ENCODE measurements at regions not wholly inside any gene's neighbourhood (a gene's known extent, or its start where the extent isn't known, plus 50 kb on each side); places are given as distances from the start of the nearest gene placed in this dataset.

GRCh38 chr18:45528712-45529336, 86.5 kb upstream of the SLC14A2 start:
- TF ChIP-seq TCF12 (IDR thresholded peaks at IDR 0.05; ENCODE audit: low read depth), result no peak
- TF ChIP-seq TAF1 (IDR thresholded peaks at IDR 0.05; ENCODE audit: low read depth), result no peak
- peak; percentile 64 for TF ChIP-seq NFIC (IDR thresholded peaks at IDR 0.05)
- no peak for TF ChIP-seq FOXM1 (IDR thresholded peaks at IDR 0.05; ENCODE audit: borderline replicate concordance, low read depth)
- TF ChIP-seq RAD21 (IDR thresholded peaks at IDR 0.05; ENCODE audit: low read depth), result no peak
- TF ChIP-seq, protein P1, sequence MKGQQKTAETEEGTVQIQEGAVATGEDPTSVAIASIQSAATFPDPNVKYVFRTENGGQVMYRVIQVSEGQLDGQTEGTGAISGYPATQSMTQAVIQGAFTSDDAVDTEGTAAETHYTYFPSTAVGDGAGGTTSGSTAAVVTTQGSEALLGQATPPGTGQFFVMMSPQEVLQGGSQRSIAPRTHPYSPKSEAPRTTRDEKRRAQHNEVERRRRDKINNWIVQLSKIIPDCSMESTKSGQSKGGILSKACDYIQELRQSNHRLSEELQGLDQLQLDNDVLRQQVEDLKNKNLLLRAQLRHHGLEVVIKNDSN (IDR thresholded peaks at IDR 0.05), result no peak
- TF ChIP-seq ZBTB7A (IDR thresholded peaks at IDR 0.05; ENCODE audit: low read depth), result no peak
- no peak for TF ChIP-seq TEAD4 (IDR thresholded peaks at IDR 0.05)

GRCh38 chr18:45538444-45538843, 76.8 kb upstream of the SLC14A2 start:
- TF ChIP-seq TAF1 (IDR thresholded peaks at IDR 0.05; ENCODE audit: low read depth) (no peak), MAX (IDR thresholded peaks at IDR 0.05) (no peak), FOXM1 (IDR thresholded peaks at IDR 0.05; ENCODE audit: borderline replicate concordance, low read depth) (no peak), RAD21 (IDR thresholded peaks at IDR 0.05; ENCODE audit: low read depth) (no peak), TCF12 (IDR thresholded peaks at IDR 0.05; ENCODE audit: low read depth) (no peak)

- TF ChIP-seq RAD21 (IDR thresholded peaks at IDR 0.05; ENCODE audit: low read depth) (no peak), EGR1 (IDR thresholded peaks at IDR 0.05) (no peak), REST (IDR thresholded peaks at IDR 0.05; ENCODE audit: low read depth) (no peak), TCF12 (IDR thresholded peaks at IDR 0.05; ENCODE audit: low read depth) (no peak), CREB1 (IDR thresholded peaks at IDR 0.05; ENCODE audit: low read depth) (no peak), FOXM1 (IDR thresholded peaks at IDR 0.05; ENCODE audit: borderline replicate concordance, low read depth) (no peak), TEAD4 (IDR thresholded peaks at IDR 0.05) (no peak), ZBTB7A (IDR thresholded peaks at IDR 0.05; ENCODE audit: low read depth) (no peak), TAF1 (IDR thresholded peaks at IDR 0.05; ENCODE audit: low read depth) (no peak), EP300 (IDR thresholded peaks at IDR 0.05; ENCODE audit: borderline replicate concordance) (no peak), YY1 (IDR thresholded peaks at IDR 0.05; ENCODE audit: low read depth) (no peak), NFIC (IDR thresholded peaks at IDR 0.05) (no peak), CEBPB (IDR thresholded peaks at IDR 0.05) (no peak), MAX (IDR thresholded peaks at IDR 0.05) (no peak)
- TF ChIP-seq, protein P1 (IDR thresholded peaks at IDR 0.05), result no peak
These were observed 75.8 kb upstream of the SLC14A2 start for GRCh38 chr18:45539491-45539891.

DNA sequence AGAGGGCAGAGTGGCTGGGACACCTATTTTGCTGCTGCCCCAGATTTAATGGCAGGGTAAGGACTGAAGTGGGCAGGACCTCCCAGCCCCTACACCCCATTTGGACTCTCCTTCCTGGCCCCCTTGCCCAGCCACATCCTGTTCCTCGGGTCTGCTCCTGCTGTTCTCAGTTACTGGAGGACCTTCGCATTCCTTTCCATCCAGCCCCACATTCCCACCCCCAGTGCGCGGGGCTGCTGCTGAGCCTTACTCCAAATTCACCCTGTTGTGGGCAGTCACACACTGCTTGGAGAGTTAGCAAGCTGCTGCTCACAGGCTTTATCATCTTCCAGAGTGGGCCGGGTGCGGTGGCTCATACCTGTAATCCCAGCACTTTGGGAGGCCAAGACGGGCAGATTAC, 75.2 kb upstream of the SLC14A2 start:
- TF ChIP-seq TEAD4 (IDR thresholded peaks at IDR 0.05) (no peak), EP300 (IDR thresholded peaks at IDR 0.05; ENCODE audit: borderline replicate concordance) (no peak), TAF1 (IDR thresholded peaks at IDR 0.05; ENCODE audit: low read depth) (no peak), REST (IDR thresholded peaks at IDR 0.05; ENCODE audit: low read depth) (no peak), YY1 (IDR thresholded peaks at IDR 0.05; ENCODE audit: low read depth) (no peak), ZBTB7A (IDR thresholded peaks at IDR 0.05; ENCODE audit: low read depth) (no peak), EGR1 (IDR thresholded peaks at IDR 0.05) (no peak), FOXM1 (IDR thresholded peaks at IDR 0.05; ENCODE audit: borderline replicate concordance, low read depth) (no peak), MAX (IDR thresholded peaks at IDR 0.05) (no peak), NFIC (IDR thresholded peaks at IDR 0.05) (no peak), CREB1 (IDR thresholded peaks at IDR 0.05; ENCODE audit: low read depth) (no peak), TCF12 (IDR thresholded peaks at IDR 0.05; ENCODE audit: low read depth) (no peak), CEBPB (IDR thresholded peaks at IDR 0.05) (no peak)
- TF ChIP-seq, protein P1 (IDR thresholded peaks at IDR 0.05), result no peak

- TF ChIP-seq TAF1 (IDR thresholded peaks at IDR 0.05; ENCODE audit: low read depth), result no peak
- TF ChIP-seq TEAD4 (IDR thresholded peaks at IDR 0.05), result no peak
- no peak for TF ChIP-seq CREB1 (IDR thresholded peaks at IDR 0.05; ENCODE audit: low read depth)
- no peak for TF ChIP-seq EGR1 (IDR thresholded peaks at IDR 0.05)
- TF ChIP-seq NFIC (IDR thresholded peaks at IDR 0.05), result no peak
- no peak for TF ChIP-seq MAX (IDR thresholded peaks at IDR 0.05)
- no peak for TF ChIP-seq CEBPB (IDR thresholded peaks at IDR 0.05)
- no peak for TF ChIP-seq TCF12 (IDR thresholded peaks at IDR 0.05; ENCODE audit: low read depth)
These were observed 73.9 kb upstream of the SLC14A2 start for GRCh38 chr18:45541421-45541820.
